Muscle of back (tissue), 3 donors: ENCODE measurements at regions not wholly inside any gene's neighbourhood (a gene's known extent, or its start where the extent isn't known, plus 50 kb on each side); places are given as distances from the start of the nearest gene placed in this dataset.

Experiments used
- DNase-seq, 3 donors: peaks; one replicate each; pipeline versions ENCODE4 v3.0.0 to v3.0.0-alpha.2; 2013

- DNase-seq, result no peak
Observed at GRCh38 chr6:101212640-101213039, 180.9 kb upstream of the GRIK2 start.

- no peak for DNase-seq
Observed at GRCh38 chr6:101222007-101222406, 171.5 kb upstream of the GRIK2 start.

GRCh38 chr6:101224751-101225150, 168.8 kb upstream of the GRIK2 start:
- DNase-seq, result no peak

- DNase-seq, result no peak
Observed at GRCh38 chr6:101226677-101227135, 166.8 kb upstream of the GRIK2 start.

DNA sequence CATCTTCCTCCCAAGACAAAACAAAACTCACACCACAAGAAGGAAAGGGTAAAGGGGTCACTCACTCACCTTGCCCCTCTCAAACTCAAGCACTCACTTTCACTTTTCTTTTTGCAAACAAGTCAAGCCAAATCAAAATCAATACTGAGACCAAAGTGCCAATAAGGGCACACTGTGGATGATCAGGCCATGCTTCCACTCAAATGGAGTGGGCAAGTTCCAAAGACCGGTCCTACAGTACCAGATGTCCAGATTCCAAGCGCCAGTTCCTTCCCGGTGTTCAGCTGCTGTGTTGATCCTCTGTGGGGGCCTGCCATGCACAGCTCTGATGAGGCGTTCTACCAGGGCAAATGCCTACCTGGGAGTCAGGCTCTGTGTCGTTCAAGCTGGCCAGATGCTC, 162.6 kb upstream of the GRIK2 start:
- no peak for DNase-seq

GRCh38 chr6:101231606-101232235, 161.8 kb upstream of the GRIK2 start:
- DNase-seq, result no peak

DNA sequence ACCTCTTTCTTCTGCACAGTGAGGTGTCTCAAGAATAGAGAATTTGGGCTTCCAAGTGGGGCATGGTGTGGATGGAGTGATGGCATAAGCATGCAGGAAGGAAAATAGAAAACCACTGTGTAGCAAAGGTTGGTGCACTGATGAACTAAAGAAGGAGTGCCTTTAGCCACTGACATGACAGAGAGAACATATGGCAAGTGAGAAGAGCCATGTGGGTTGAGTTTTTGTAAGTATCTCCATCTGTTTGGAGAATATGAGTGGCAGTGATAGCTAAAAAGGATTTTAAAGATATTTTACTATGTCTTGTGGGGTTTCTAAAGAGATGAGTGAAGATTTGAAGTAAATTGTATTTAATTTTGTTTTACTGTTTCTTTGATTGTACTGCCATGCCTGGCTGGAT, 160.5 kb upstream of the GRIK2 start:
- DNase-seq, result no peak

DNA sequence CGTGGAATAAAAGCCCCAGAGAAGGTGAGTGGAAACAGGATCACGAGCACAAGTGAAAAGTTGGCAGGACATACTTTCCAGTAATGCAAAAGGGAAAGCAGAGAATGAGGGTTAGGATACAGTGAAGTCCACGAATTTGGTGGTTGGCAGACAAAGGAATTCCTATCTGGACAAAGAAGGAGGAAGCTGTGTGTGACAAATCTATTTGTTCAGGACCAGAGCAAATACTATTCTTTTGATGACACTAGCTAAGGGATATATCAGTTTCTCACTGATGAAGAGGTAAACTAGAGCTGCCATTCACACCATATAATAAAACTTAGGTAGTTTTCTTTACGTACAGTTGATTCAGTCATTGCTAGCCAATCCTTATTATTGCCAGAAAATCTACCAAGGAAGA, 156.8 kb upstream of the GRIK2 start:
- DNase-seq, result no peak

- no peak for DNase-seq
Observed at GRCh38 chr6:101241442-101241841, 152.1 kb upstream of the GRIK2 start.

GRCh38 chr6:101249470-101249869, 144.0 kb upstream of the GRIK2 start:
- DNase-seq, result no peak

- DNase-seq, result no peak
Observed at GRCh38 chr6:101257163-101257562, 136.3 kb upstream of the GRIK2 start.

- no peak for DNase-seq
Observed at GRCh38 chr6:101259505-101259904, 134.0 kb upstream of the GRIK2 start.

GRCh38 chr6:101263596-101263995, 129.9 kb upstream of the GRIK2 start:
- DNase-seq, result no peak

- no peak for DNase-seq
Observed at GRCh38 chr6:101266063-101266462, 127.4 kb upstream of the GRIK2 start.

GRCh38 chr6:101268541-101268940, 125.0 kb upstream of the GRIK2 start:
- no peak for DNase-seq

- DNase-seq, result no peak
Observed at GRCh38 chr6:101275251-101275650, 118.3 kb upstream of the GRIK2 start.

DNA sequence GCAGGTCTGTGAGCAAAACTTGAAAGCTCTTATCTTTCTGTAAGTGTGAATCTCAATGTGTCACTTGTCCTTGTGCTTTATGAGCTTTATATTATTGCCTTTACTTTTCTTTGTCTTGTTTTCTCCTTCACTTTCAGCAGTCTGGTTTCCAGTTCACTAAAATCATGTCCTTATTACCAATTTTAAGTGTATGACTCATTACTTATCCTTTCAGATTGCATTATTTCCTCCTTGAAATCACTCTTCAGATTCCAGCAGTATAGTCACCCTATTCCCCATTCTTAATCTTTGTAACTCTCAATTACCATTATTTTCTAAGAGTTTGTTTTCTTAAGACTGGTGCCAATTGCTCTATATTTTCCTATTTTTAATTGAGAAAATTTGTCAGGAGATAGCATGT, 117.4 kb upstream of the GRIK2 start:
- no peak for DNase-seq

GRCh38 chr6:101279410-101279809, 114.1 kb upstream of the GRIK2 start:
- no peak for DNase-seq

- no peak for DNase-seq
Observed at GRCh38 chr6:101281266-101281665, 112.2 kb upstream of the GRIK2 start.

DNA sequence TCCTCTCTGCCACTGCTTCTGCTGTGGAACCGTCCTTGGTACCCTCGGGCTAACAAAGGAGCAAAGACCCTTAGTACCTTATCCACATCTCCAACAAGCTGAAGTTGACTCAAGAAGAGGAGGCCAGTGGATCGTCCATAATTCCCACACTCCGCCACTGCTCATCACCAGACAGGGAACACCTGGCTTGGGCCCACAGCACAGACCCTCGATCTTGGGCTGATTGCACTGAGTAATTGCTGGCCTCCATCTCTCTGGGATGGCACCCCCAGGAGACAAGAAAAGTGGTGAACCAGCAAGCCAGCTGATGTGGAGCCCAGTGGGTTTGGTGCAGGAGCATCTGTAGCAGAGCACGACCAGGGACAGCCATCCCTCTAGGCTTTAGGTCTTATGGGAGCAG, 109.4 kb upstream of the GRIK2 start:
- DNase-seq, result no peak

DNA sequence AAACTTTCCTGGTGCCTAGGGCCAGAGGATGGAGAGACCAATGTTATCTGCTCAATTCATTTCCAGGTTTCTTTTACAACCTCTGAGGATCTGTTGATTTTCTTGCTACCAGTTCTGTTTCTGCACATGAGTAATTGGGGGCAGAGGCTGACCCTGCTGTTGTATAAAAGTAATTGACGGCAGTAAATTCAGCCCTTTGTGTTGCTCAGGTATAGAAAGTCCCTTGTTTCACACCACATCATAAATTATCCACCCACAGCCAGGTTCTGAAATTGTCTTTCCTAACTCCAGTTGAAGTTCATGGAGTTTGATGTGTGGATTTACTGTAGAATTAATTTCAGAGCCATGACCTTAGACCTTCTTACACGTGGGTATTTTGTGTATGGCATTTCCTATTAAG, 107.4 kb upstream of the GRIK2 start:
- DNase-seq, result no peak

GRCh38 chr6:101290346-101290745, 103.2 kb upstream of the GRIK2 start:
- no peak for DNase-seq

- no peak for DNase-seq
Observed at GRCh38 chr6:101294051-101294638, 99.4 kb upstream of the GRIK2 start.

GRCh38 chr6:101294676-101295075, 98.8 kb upstream of the GRIK2 start:
- peak in 1 of 3 donors; percentile 4 for DNase-seq
